GM12891 (cell line): ENCODE measurements at regions not wholly inside any gene's neighbourhood (a gene's known extent, or its start where the extent isn't known, plus 50 kb on each side); places are given as distances from the start of the nearest gene placed in this dataset.

Source experiments
- DNase-seq: peaks from one replicate; pipeline ENCODE4 v3.0.0; 2011; ENCODE audit warnings: low spot score; ENCODE audit not compliant: insufficient read length
- FAIRE-seq: peaks from 2 replicates; lab custom pipeline; 2011; peaks lifted over from hg19 to GRCh38; lab: Jason Lieb, UNC
- PAX5 ChIP-seq: IDR thresholded peaks from 2 replicates; pipeline ENCODE4 v1.6.1; 2011; ENCODE audit warnings: low read length, moderate library complexity, mild to moderate bottlenecking; ENCODE audit not compliant: insufficient read depth, severe bottlenecking
- POLR2A ChIP-seq: IDR thresholded peaks from 2 replicates; pipeline ENCODE4 v1.6.1; 2011; ENCODE audit warnings: low read depth, low read length, control low read depth
- POLR2AphosphoS5 ChIP-seq: IDR thresholded peaks from 2 replicates; pipeline ENCODE4 v1.6.1; 2011; ENCODE audit warnings: low read depth, low read length, control low read depth
- POU2F2 ChIP-seq: IDR thresholded peaks from 2 replicates; pipeline ENCODE4 v1.6.1; 2011; ENCODE audit warnings: low read depth, mild to moderate bottlenecking, control low read depth, low read length, moderate library complexity
- SPI1 ChIP-seq: IDR thresholded peaks from 2 replicates; pipeline ENCODE4 v1.6.1; 2011; ENCODE audit warnings: low read depth, low read length, control low read depth
- TAF1 ChIP-seq: IDR thresholded peaks from 2 replicates; pipeline ENCODE4 v1.6.1; 2011; ENCODE audit warnings: low read depth, low read length, control low read depth

GRCh38 chr2:147137711-147138110, 707.1 kb upstream of the ACVR2A start:
- TF ChIP-seq SPI1 (no peak), PAX5 (no peak), POLR2AphosphoS5 (no peak), POU2F2 (no peak), TAF1 (no peak), POLR2A (no peak)

GRCh38 chr2:147135376-147135775, 709.5 kb upstream of the ACVR2A start:
- FAIRE-seq: no peak
- no peak for DNase-seq
- TF ChIP-seq POU2F2 (no peak), TAF1 (no peak), POLR2A (no peak), PAX5 (no peak), SPI1 (no peak), POLR2AphosphoS5 (no peak)

More at GRCh38 chr2:147137711-147138110, 707.1 kb upstream of the ACVR2A start:
- FAIRE-seq (no peak), DNase-seq (no peak)

- no peak for FAIRE-seq
- no peak for DNase-seq
Observed at GRCh38 chr2:147133286-147133908, 711.4 kb upstream of the ACVR2A start.

GRCh38 chr2:147125145-147125544, 719.7 kb upstream of the ACVR2A start:
- FAIRE-seq: no peak
- DNase-seq: no peak
- TF ChIP-seq TAF1 (no peak), SPI1 (no peak), PAX5 (no peak), POU2F2 (no peak), POLR2AphosphoS5 (no peak), POLR2A (no peak)

More at GRCh38 chr2:147133286-147133908, 711.4 kb upstream of the ACVR2A start:
- TF ChIP-seq PAX5: no peak

- TF ChIP-seq POLR2AphosphoS5 (no peak), PAX5 (no peak)
- no peak for DNase-seq
- no peak for FAIRE-seq
Observed at GRCh38 chr2:147122944-147123343, 721.9 kb upstream of the ACVR2A start.

- FAIRE-seq (no peak), DNase-seq (no peak)
- TF ChIP-seq SPI1 (no peak), TAF1 (no peak), POU2F2 (no peak), POLR2AphosphoS5 (no peak)
Observed at GRCh38 chr2:147110962-147111361, 733.9 kb upstream of the ACVR2A start.

GRCh38 chr2:147110317-147110716, 734.5 kb upstream of the ACVR2A start:
- no peak for TF ChIP-seq POLR2AphosphoS5
- TF ChIP-seq SPI1: no peak
- TF ChIP-seq POU2F2: no peak
- TF ChIP-seq POLR2A: no peak
- no peak for TF ChIP-seq PAX5
- no peak for TF ChIP-seq TAF1
- FAIRE-seq (no peak), DNase-seq (no peak)

- TF ChIP-seq SPI1 (no peak), POLR2A (no peak), POLR2AphosphoS5 (no peak), PAX5 (no peak), TAF1 (no peak), POU2F2 (no peak)
- no peak for DNase-seq
- FAIRE-seq: no peak
Observed at GRCh38 chr2:147109291-147109690, 735.5 kb upstream of the ACVR2A start.

- TF ChIP-seq TAF1: no peak
- no peak for TF ChIP-seq POU2F2
- no peak for TF ChIP-seq SPI1
- TF ChIP-seq PAX5: no peak
- no peak for TF ChIP-seq POLR2AphosphoS5
- DNase-seq: no peak
- FAIRE-seq: no peak
Observed at GRCh38 chr2:147108548-147108947, 736.3 kb upstream of the ACVR2A start.
